Lower lobe of right lung (tissue), 2 donors: ENCODE measurements at regions not wholly inside any gene's neighbourhood (a gene's known extent, or its start where the extent isn't known, plus 50 kb on each side); places are given as distances from the start of the nearest gene placed in this dataset.

ENCODE experiments used
- ATAC-seq, 2 donors: fragments of 200-7000 bp; cut with Tn5 transposase; one replicate each; pipeline ENCODE4 v1.9.1; 2020 to 2022; ENCODE audit warnings: mild to moderate bottlenecking in 2 of 2, moderate library complexity in 2 of 2
- DNase-seq: peaks from one replicate; pipeline ENCODE4 v3.0.0-alpha.2; 2020
- H3K27ac ChIP-seq: fragments of 200-600 bp; one replicate; pipeline ENCODE4 v1.8.0; 2022
- H3K27me3 ChIP-seq: fragments of 200-600 bp; one replicate; pipeline ENCODE4 v1.8.0; 2022; ENCODE audit warnings: low read depth
- H3K36me3 ChIP-seq: fragments of 200-600 bp; one replicate; pipeline ENCODE4 v1.8.0; 2022; ENCODE audit warnings: mild to moderate bottlenecking
- H3K4me1 ChIP-seq: fragments of 200-600 bp; one replicate; pipeline ENCODE4 v1.8.0; 2022
- H3K4me3 ChIP-seq: fragments of 200-600 bp; one replicate; pipeline ENCODE4 v1.8.0; 2022; ENCODE audit warnings: mild to moderate bottlenecking
- H3K9me3 ChIP-seq: fragments of 200-600 bp; one replicate; pipeline ENCODE4 v1.8.0; 2022
- intact Hi-C: fragments of 100-400 bp; cut with DNase I; formaldehyde crosslinking; loops from one replicate; pipeline ENCODE4 v1.11.0; 2022
- TF ChIP-seq, protein P1 (sequence below): fragments of 200-600 bp; IDR thresholded peaks from one replicate; pipeline ENCODE4 v1.8.0; 2022; ENCODE audit warnings: antibody characterized with exemption, mild to moderate bottlenecking
- donor health status: DM: no; HTN: yes; CAD: no; lungs with severe emphysema.

DNA sequence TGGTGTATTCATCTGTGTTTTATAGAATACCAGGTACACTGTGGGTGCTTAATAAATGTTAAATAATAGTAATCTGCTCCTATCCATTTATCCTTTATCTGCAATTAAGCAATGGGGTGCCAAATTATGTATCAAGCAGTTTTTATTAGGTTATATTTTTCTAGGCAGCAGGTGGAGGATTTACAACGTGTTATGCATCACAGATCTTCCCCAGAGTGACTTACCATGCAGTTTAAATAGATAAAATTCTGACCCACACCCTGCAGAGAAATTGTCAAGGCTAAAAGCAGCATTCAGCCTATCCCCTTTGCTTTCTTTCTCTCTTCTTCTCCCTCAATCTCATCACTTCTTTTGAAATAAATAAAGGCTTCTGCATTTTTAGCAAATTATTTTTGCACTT, 306.4 kb downstream of the CXXC4 start:
- no peak overlapping the region for H3K27ac ChIP-seq
- H3K4me1 ChIP-seq: no peaks in the 10 kb centered on the region
- ATAC-seq: no peak
- no peak for DNase-seq
- intact Hi-C loops: no loop called here
- TF ChIP-seq, protein P1, sequence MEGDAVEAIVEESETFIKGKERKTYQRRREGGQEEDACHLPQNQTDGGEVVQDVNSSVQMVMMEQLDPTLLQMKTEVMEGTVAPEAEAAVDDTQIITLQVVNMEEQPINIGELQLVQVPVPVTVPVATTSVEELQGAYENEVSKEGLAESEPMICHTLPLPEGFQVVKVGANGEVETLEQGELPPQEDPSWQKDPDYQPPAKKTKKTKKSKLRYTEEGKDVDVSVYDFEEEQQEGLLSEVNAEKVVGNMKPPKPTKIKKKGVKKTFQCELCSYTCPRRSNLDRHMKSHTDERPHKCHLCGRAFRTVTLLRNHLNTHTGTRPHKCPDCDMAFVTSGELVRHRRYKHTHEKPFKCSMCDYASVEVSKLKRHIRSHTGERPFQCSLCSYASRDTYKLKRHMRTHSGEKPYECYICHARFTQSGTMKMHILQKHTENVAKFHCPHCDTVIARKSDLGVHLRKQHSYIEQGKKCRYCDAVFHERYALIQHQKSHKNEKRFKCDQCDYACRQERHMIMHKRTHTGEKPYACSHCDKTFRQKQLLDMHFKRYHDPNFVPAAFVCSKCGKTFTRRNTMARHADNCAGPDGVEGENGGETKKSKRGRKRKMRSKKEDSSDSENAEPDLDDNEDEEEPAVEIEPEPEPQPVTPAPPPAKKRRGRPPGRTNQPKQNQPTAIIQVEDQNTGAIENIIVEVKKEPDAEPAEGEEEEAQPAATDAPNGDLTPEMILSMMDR: no peak
- H3K4me3 ChIP-seq: no peak overlapping the region
- no peaks in the 10 kb centered on the region for H3K27me3 ChIP-seq
- no peaks in the 10 kb centered on the region for H3K36me3 ChIP-seq
- no peaks in the 10 kb centered on the region for H3K9me3 ChIP-seq

DNA sequence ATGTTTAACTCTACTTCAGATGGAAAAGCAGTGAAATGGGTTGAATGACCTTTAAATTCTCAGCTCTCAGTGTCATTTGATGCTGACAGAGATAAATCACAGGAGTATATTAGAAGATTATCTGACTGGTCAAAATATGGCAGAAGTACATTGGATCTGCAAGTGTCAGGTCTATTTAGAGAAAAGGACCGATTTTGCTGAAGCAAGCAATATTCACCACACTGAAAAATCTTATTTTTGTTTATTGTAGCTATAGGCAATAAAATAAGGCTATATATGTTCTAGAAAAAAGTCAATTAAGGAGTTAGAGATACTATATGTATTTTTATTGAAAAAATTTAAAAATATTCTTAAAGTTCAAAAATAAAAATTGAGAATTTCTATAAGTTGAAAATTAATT, 325.3 kb downstream of the CXXC4 start:
- no peak for ATAC-seq
- Histone ChIP-seq H3K27ac (no peak overlapping the region), H3K36me3 (no peaks in the 10 kb centered on the region), H3K27me3 (no peaks in the 10 kb centered on the region), H3K4me1 (no peaks in the 10 kb centered on the region), H3K9me3 (no peaks in the 10 kb centered on the region), H3K4me3 (no peak overlapping the region)
- intact Hi-C loops: no loop called here
- TF ChIP-seq, protein P1: no peak
- DNase-seq: no peak

DNA sequence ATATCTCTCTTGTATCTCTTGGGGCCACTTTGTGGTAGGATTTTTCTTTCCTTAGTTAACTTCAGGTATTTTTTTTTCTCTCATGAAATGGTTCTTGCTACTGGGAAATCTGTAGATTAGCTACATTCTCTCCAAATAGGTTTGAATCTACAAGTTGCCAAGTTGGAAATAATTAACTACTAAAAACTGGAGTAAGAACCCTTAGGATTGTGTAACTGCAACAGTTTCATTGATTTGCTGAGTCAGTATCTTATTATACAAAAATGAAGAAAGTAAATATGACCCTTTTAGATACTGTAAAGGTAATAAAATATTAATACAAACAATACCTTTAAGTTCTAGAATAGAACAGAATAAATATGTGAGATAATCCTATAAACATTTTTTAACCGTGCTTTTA, 327.9 kb downstream of the CXXC4 start:
- H3K9me3 ChIP-seq: no peaks in the 10 kb centered on the region
- intact Hi-C loops: no loop called here
- H3K4me1 ChIP-seq: no peaks in the 10 kb centered on the region
- H3K36me3 ChIP-seq: no peaks in the 10 kb centered on the region
- no peak overlapping the region for H3K27ac ChIP-seq
- no peak overlapping the region for H3K4me3 ChIP-seq
- DNase-seq: no peak
- ATAC-seq: peak in 1 of 2 donors; percentile 64
- TF ChIP-seq, protein P1: no peak
- H3K27me3 ChIP-seq: no peaks in the 10 kb centered on the region

DNA sequence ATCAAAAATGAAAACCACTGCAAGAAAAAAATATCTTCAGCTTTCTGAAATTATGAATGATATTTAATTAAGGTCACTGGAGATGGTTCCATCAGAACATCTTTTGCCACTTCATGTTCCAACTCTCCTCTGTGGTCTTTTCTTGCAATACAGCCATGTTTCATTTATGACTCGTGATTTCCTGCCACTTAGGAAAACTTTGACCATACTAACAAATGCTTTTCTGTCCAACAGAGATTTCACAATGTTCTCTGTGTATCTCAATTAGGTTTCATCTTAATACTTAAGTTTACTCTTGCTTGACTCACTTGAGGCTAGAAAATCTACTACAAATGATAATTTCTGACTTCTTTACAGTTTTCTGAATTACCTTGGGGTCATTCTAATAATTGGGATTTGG, 330.9 kb downstream of the CXXC4 start:
- H3K27ac ChIP-seq: no peak overlapping the region
- ATAC-seq: no peak
- no peaks in the 10 kb centered on the region for H3K27me3 ChIP-seq
- no peaks in the 10 kb centered on the region for H3K9me3 ChIP-seq
- DNase-seq: no peak
- TF ChIP-seq, protein P1: no peak
- no peak overlapping the region for H3K4me3 ChIP-seq
- H3K36me3 ChIP-seq: no peaks in the 10 kb centered on the region
- intact Hi-C loops: no loop called here
- H3K4me1 ChIP-seq: no peaks in the 10 kb centered on the region

DNA sequence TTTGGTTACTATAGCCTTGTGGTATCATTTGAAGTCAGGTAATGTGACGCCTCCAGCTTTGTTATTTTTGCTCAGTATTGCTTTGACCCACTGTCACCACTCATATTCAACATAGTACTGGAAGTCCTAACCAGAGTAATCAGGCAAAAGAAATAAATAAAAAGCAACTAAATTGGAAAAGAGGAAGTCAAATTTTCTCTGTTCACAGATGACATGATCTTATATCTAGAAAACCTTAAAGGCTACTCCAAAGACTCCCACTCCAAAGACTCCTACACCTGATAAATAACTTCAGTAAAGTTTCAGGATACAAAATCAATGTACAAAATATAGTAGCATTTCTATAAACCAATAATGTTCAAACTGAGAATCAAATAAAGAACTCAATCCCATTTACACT, 348.6 kb downstream of the CXXC4 start:
- intact Hi-C loops: no loop called here
- ATAC-seq (no peak), DNase-seq (no peak)
- Histone ChIP-seq H3K36me3 (no peaks in the 10 kb centered on the region), H3K27me3 (no peaks in the 10 kb centered on the region), H3K9me3 (no peaks in the 10 kb centered on the region), H3K4me3 (no peak overlapping the region), H3K27ac (no peak overlapping the region), H3K4me1 (no peaks in the 10 kb centered on the region)
- TF ChIP-seq, protein P1: no peak

DNA sequence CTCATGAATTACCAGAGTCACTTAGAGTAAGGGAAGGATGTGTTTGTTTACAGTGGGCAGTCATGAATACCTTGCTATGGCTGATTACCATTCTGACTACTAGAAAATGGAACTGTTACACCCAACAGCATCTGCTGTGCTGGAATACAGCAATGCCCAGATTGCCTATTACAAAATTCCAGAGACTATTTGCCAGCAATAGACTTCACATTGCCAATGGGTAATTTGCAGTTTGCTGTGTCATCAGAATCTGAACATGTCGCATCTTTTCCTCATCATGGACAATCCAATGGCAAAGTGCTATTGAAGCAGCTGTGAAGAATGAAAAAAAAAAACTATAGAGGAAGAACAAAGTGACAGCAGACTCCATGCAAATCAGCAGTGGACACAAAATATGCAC, 356.6 kb downstream of the CXXC4 start:
- H3K4me1 ChIP-seq: no peaks in the 10 kb centered on the region
- H3K4me3 ChIP-seq: no peak overlapping the region
- intact Hi-C loops: no loop called here
- peaks cover 7% of the 10 kb centered on the region for H3K9me3 ChIP-seq
- no peaks in the 10 kb centered on the region for H3K27me3 ChIP-seq
- ATAC-seq (no peak), DNase-seq (no peak)
- TF ChIP-seq, protein P1: no peak
- H3K36me3 ChIP-seq: no peaks in the 10 kb centered on the region
- H3K27ac ChIP-seq: no peak overlapping the region
